GM12873 (cell line): ENCODE measurements at regions not wholly inside any gene's neighbourhood (a gene's known extent, or its start where the extent isn't known, plus 50 kb on each side); places are given as distances from the start of the nearest gene placed in this dataset.

Source experiments
- CTCF ChIP-seq: IDR thresholded peaks from 2 replicates; pipeline ENCODE4 v1.5.1; 2012; ENCODE audit warnings: low read depth, mild to moderate bottlenecking, moderate library complexity, low read length, control low read depth; ENCODE audit not compliant: insufficient read depth; ENCODE audit errors: missing control alignments

- no peak for TF ChIP-seq CTCF
Measured at GRCh38 chr13:31418186-31418585, 218.4 kb downstream of the B3GLCT start.

GRCh38 chr13:31421756-31422155, 222.0 kb downstream of the B3GLCT start:
- no peak for TF ChIP-seq CTCF

GRCh38 chr13:31424130-31424729, 224.5 kb downstream of the B3GLCT start:
- peak; percentile 96 for TF ChIP-seq CTCF

GRCh38 chr13:31426395-31426794, 226.6 kb downstream of the B3GLCT start:
- TF ChIP-seq CTCF: no peak

- TF ChIP-seq CTCF: no peak
Measured at GRCh38 chr13:31427151-31428100, 227.7 kb downstream of the B3GLCT start.

GRCh38 chr13:31431722-31432137, 232.0 kb downstream of the B3GLCT start:
- TF ChIP-seq CTCF: peak; percentile 85

- no peak for TF ChIP-seq CTCF
Measured at GRCh38 chr13:31433207-31433606, 233.4 kb downstream of the B3GLCT start.
